Nephron progenitor cell (in vitro differentiated cells): ENCODE measurements at regions not wholly inside any gene's neighbourhood (a gene's known extent, or its start where the extent isn't known, plus 50 kb on each side); places are given as distances from the start of the nearest gene placed in this dataset.

Source experiments
- DNase-seq: peaks from one replicate; pipeline ENCODE4 v3.0.0; 2021
- H3K27ac Mint-ChIP-seq: 2 replicates; pipeline ENCODE4 v1.8.0; 2021; ENCODE audit warnings: mild to moderate bottlenecking, moderate library complexity, mixed read lengths
- H3K27me3 Mint-ChIP-seq: 2 replicates; pipeline ENCODE4 v1.8.0; 2021; ENCODE audit warnings: mild to moderate bottlenecking, low read depth, mixed read lengths; ENCODE audit not compliant: poor library complexity
- H3K36me3 Mint-ChIP-seq: 2 replicates; pipeline ENCODE4 v1.8.0; 2021; ENCODE audit warnings: low read depth, mixed read lengths
- H3K4me1 Mint-ChIP-seq: 2 replicates; pipeline ENCODE4 v1.8.0; 2021; ENCODE audit warnings: mixed read lengths
- H3K4me3 Mint-ChIP-seq: 2 replicates; pipeline ENCODE4 v1.8.0; 2021; ENCODE audit warnings: mild to moderate bottlenecking, moderate library complexity, mixed read lengths
- H3K9me3 Mint-ChIP-seq: 2 replicates; pipeline ENCODE4 v1.8.0; 2021; ENCODE audit warnings: mild to moderate bottlenecking, moderate library complexity, mixed read lengths
- TF ChIP-seq, protein P1 (sequence below): fragments of 200-600 bp; sonication (generic); IDR thresholded peaks from 2 replicates; pipeline ENCODE4 v1.5.0; 2021; ENCODE audit warnings: antibody characterized with exemption

- H3K27ac Mint-ChIP-seq = no peak overlapping the region
- H3K9me3 Mint-ChIP-seq = peaks cover 34% of the 10 kb centered on the region
- TF ChIP-seq, protein P1, sequence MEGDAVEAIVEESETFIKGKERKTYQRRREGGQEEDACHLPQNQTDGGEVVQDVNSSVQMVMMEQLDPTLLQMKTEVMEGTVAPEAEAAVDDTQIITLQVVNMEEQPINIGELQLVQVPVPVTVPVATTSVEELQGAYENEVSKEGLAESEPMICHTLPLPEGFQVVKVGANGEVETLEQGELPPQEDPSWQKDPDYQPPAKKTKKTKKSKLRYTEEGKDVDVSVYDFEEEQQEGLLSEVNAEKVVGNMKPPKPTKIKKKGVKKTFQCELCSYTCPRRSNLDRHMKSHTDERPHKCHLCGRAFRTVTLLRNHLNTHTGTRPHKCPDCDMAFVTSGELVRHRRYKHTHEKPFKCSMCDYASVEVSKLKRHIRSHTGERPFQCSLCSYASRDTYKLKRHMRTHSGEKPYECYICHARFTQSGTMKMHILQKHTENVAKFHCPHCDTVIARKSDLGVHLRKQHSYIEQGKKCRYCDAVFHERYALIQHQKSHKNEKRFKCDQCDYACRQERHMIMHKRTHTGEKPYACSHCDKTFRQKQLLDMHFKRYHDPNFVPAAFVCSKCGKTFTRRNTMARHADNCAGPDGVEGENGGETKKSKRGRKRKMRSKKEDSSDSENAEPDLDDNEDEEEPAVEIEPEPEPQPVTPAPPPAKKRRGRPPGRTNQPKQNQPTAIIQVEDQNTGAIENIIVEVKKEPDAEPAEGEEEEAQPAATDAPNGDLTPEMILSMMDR = no peak
- peaks cover 26% of the 10 kb centered on the region for H3K4me1 Mint-ChIP-seq
- H3K36me3 Mint-ChIP-seq = peaks cover 19% of the 10 kb centered on the region
- H3K4me3 Mint-ChIP-seq = no peak overlapping the region
- no peak for DNase-seq
- peaks cover 3% of the 10 kb centered on the region for H3K27me3 Mint-ChIP-seq
These were observed 104.2 kb upstream of the RMST start for GRCh38 chr12:97358361-97358760.

DNA sequence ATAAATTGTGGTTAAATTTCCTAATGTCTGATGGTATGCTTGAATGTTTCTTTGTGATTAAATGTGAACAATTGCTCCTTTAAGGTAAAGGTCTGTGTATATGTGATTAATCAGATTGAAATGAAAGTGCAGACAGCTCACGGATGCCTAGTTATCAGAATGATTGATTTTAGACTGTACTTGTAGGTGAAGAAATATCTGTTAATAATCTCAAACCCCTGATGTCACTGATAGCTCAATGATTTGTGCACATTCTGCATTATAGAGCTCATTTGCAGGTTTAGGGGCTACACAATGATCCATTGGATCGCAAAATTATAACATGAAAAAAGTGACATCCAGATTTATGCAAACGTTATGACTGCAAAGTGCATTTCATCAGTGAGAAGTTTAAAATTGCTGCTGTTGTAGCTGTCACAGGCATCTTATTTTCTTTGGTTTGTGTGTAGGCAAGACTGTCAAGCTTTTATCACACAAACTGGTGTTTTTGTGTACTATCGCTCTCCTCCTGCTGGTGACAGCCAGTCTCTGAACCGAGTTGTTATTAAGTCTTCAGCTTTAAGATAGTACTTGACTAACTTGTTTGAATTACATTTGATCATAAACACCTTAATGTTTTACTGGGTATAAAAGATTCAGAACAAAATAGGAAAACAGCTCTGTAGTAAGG, 103.4 kb upstream of the RMST start:
- H3K27me3 Mint-ChIP-seq = peaks cover 3% of the 10 kb centered on the region
- no peak overlapping the region for H3K4me3 Mint-ChIP-seq
- TF ChIP-seq, protein P1 = no peak
- H3K9me3 Mint-ChIP-seq = peaks cover 26% of the 10 kb centered on the region
- no peak overlapping the region for H3K27ac Mint-ChIP-seq
- DNase-seq = no peak
- H3K4me1 Mint-ChIP-seq = peaks cover 26% of the 10 kb centered on the region
- H3K36me3 Mint-ChIP-seq = peaks cover 16% of the 10 kb centered on the region

GRCh38 chr12:97363693-97364092, 98.9 kb upstream of the RMST start:
- Mint-ChIP-seq H3K27me3 (peaks cover 3% of the 10 kb centered on the region), H3K9me3 (no peaks in the 10 kb centered on the region), H3K4me3 (no peak overlapping the region), H3K4me1 (peaks cover 10% of the 10 kb centered on the region), H3K36me3 (no peaks in the 10 kb centered on the region), H3K27ac (no peak overlapping the region)
- TF ChIP-seq, protein P1 = no peak
- no peak for DNase-seq

DNA sequence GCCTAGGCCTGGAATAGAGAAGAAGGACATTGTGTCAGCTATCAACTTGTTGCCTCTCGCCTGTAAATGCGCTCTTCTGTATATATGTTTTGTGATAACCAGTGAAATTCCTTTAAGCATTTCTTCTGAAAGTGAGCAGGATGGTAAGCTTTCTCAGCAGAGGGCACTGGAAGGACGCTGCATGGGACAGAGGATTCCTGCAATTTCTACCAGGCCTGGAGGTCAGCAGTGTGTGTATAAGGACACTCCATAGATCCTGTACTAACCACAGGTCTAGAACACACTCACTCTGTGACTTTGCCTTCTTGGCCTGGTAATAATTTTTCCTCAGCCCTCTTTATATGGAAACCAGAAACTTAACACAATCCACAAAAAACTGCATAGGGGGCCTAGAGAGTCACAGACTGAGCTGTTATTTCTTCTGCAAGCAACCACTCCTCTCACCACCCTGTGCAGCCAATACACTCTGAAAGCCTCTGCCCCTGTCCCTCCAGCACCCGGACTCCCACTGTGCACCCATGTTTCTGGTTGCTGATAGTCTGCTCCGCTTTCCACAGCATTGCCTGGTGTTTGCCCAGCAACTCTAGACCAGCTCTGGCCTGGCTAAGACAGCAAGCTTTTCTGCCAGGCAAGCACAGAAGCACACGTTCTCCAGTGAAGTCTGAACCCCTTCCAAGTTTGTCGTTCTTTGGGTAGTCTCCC, 94.0 kb upstream of the RMST start:
- Mint-ChIP-seq H3K27ac (peak overlapping the region; percentile 21), H3K4me1 (peaks cover 4% of the 10 kb centered on the region), H3K36me3 (no peaks in the 10 kb centered on the region), H3K9me3 (no peaks in the 10 kb centered on the region), H3K27me3 (peaks cover 3% of the 10 kb centered on the region), H3K4me3 (no peak overlapping the region)
- no peak for DNase-seq
- TF ChIP-seq, protein P1 = no peak

DNA sequence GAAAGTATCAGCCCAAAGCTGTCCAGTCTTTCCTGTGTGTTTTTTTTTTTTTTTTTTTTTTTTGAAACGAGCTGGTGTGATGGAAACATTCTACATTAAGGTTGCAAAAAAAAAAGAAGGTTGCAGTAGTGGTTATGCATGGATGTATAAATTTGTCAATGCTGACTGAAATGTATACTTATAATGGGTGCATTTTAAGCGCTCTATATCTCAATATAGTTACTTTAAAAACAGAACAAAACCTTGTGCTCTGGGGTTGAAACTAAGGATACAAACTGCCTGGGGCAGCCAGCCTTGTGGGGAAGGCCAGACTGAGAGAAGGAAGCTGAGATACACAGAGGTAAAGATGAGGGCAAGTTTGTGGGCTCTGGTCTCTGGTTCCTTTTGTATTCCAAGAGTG, 87.3 kb upstream of the RMST start:
- no peaks in the 10 kb centered on the region for H3K9me3 Mint-ChIP-seq
- DNase-seq = no peak
- H3K36me3 Mint-ChIP-seq = no peaks in the 10 kb centered on the region
- no peaks in the 10 kb centered on the region for H3K4me1 Mint-ChIP-seq
- TF ChIP-seq, protein P1 = no peak
- H3K4me3 Mint-ChIP-seq = no peak overlapping the region
- peaks cover 3% of the 10 kb centered on the region for H3K27me3 Mint-ChIP-seq
- peak overlapping the region; percentile 18 for H3K27ac Mint-ChIP-seq

DNA sequence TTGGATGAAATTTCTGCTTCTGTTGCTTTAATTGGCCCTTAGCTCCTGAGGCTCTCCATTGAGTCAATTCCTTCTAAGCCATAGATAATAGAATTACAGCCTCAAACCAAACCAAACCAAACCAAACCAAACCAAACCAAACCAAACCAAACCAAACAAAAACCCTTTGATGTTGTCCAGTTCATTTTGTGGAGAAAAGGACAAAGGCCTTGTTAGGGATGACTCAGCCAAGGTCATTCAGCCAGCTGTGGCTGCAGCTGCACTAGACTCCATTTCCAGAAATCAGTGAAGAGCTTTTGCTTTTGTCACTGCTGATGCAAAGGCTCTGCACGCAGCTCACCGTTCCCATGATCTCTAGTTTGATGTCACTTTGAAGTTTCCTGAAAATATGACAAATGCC, 82.2 kb upstream of the RMST start:
- H3K4me3 Mint-ChIP-seq = no peak overlapping the region
- peaks cover 29% of the 10 kb centered on the region for H3K9me3 Mint-ChIP-seq
- H3K27me3 Mint-ChIP-seq = peaks cover 3% of the 10 kb centered on the region
- H3K4me1 Mint-ChIP-seq = no peaks in the 10 kb centered on the region
- TF ChIP-seq, protein P1 = no peak
- DNase-seq = no peak
- H3K27ac Mint-ChIP-seq = no peak overlapping the region
- peaks cover 12% of the 10 kb centered on the region for H3K36me3 Mint-ChIP-seq
